GM12864 (cell line): ENCODE measurements at regions not wholly inside any gene's neighbourhood (a gene's known extent, or its start where the extent isn't known, plus 50 kb on each side); places are given as distances from the start of the nearest gene placed in this dataset.
"Not testable (repeated sequence)": the region's sequence is repeated elsewhere in the genome, so short reads cannot be mapped to it uniquely, and the experiment has no call there.

Source experiments
- DNase-seq: peaks from one replicate; pipeline ENCODE4 v3.0.0-alpha.2; 2011; ENCODE audit warnings: low read depth
- H3K4me3 ChIP-seq: 2 replicates; pipeline ENCODE4 v1.5.1; 2011; ENCODE audit warnings: mild to moderate bottlenecking, low read depth, low read length, control low read depth
- TF ChIP-seq, protein P1 (sequence below): IDR thresholded peaks from 2 replicates; pipeline ENCODE4 v1.5.1; 2011; ENCODE audit warnings: low read depth, mild to moderate bottlenecking, moderate library complexity, low read length, control low read depth, inconsistent platforms; ENCODE audit errors: missing control alignments

DNA sequence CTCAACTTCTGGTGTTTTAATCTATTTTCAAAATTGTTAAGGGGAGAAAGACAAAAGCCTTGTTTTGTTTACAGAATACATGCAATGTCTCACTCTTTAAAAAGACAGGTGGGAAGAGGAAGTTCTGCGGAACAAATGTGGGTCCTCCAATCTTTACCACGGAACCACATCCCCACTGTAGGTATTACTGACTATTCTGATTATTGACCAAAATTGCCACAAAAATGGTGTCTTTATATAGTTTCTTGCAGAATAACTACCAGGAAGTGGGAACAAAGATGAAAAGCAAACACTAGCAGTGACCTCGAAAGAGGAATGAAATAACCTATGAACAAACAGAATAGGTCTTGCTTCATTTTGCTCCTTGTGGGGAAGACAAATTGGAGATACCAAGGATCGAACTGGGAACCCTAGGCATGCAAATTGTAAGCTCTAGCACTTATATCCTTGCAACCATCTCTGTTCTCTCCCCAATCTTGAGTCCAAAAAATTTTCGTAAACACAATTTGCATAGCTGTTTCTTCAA, 106.7 kb downstream of the GPX5 start:
- H3K4me3 ChIP-seq: no peak overlapping the region
- TF ChIP-seq, protein P1, sequence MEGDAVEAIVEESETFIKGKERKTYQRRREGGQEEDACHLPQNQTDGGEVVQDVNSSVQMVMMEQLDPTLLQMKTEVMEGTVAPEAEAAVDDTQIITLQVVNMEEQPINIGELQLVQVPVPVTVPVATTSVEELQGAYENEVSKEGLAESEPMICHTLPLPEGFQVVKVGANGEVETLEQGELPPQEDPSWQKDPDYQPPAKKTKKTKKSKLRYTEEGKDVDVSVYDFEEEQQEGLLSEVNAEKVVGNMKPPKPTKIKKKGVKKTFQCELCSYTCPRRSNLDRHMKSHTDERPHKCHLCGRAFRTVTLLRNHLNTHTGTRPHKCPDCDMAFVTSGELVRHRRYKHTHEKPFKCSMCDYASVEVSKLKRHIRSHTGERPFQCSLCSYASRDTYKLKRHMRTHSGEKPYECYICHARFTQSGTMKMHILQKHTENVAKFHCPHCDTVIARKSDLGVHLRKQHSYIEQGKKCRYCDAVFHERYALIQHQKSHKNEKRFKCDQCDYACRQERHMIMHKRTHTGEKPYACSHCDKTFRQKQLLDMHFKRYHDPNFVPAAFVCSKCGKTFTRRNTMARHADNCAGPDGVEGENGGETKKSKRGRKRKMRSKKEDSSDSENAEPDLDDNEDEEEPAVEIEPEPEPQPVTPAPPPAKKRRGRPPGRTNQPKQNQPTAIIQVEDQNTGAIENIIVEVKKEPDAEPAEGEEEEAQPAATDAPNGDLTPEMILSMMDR: no peak
- DNase-seq: no peak

DNA sequence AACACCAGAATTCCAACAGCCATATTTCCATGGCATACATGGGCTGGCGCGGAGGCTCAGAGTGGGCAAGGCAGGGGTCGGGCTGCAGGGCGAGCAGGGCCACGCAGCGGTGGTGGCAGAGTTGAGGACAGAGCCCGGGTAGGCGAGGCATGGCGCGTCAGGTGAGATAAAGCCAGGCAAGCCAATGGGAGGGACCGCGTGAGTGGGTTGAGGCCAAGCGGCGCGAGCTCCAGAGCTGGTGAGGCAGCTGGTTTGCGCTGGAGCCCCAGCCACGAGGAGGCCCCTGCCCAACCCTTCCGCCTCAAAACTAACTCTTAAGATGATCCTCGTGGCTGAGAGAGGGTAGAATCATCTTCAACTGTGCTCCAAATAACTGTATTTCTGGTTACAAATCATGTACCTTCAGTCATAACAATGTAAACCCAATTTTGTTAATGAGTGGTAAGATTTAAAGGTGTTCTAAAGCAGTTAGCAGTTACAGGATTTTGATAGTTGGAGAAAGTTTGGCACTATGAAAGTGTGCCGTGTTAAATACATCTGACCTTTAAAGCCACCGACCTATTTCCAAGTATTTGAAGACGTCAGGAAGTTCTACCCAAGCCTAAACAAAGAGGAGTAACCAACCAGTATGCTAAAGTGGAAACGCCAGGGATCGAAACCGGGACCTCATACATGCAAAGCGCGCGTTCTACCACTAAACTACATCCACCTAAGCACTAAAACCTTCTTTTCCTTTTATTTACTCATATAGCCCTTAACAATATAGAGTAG, 107.9 kb downstream of the GPX5 start:
- no peak overlapping the region for H3K4me3 ChIP-seq
- TF ChIP-seq, protein P1: no peak
- no peak for DNase-seq

DNA sequence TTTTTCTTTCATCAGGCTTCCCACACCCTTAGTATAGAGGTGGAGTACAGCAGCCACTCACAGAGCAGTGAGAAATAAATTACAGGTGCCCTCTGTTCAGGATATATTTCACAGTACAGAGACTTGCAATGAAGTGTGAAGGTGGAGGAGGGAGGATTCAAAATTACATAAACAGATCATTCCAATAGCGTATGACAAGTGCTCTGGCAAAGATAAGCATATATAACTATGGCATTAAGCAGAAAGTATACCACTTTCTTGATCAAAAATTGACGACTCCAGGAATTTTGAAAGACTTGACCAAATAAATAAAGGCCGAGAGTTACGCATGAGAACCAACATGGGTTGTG, 108.7 kb downstream of the GPX5 start:
- TF ChIP-seq, protein P1: no peak
- H3K4me3 ChIP-seq: no peak overlapping the region
- no peak for DNase-seq

DNA sequence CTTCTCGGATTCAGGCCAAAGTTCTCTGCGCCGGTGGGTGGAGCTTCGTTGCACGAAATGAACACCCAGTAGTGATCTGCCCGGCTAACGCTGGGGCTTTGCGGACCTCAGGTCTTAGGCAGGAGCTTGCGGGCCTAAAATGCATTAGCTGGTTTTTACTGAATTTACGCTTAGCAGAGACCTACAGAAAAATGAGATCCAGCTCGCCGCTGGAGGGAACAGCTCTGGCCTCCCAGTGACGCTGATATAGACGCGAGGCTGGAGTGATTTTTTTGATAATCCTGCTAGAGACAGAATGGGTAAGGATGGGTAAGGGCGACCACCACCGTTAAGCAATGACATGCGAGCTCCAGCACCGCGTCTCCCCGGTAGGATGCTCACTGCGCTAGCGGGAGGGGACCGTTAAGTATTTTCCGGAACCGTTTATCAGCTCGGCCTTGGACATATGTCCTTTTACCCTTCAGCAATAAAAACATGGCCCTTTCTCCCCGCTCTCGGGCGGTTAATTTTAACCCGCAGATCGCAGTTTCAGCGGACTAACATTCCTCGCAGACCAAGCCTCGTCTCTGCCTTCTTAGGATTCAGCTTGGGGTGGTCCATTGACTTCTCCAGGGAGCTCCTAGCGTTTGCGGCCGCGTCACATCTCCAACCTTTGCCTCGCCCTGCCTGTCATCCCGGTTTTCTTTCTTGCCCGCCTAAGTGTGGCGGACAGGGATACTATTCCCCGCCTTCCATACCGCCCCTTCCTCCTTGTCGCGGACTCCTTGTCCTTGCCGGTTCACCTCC, 109.3 kb downstream of the GPX5 start:
- no peak for DNase-seq
- H3K4me3 ChIP-seq: peak overlapping the region; percentile 7; the same call in 1 of the 2 replicates
- TF ChIP-seq, protein P1: no peak

DNA sequence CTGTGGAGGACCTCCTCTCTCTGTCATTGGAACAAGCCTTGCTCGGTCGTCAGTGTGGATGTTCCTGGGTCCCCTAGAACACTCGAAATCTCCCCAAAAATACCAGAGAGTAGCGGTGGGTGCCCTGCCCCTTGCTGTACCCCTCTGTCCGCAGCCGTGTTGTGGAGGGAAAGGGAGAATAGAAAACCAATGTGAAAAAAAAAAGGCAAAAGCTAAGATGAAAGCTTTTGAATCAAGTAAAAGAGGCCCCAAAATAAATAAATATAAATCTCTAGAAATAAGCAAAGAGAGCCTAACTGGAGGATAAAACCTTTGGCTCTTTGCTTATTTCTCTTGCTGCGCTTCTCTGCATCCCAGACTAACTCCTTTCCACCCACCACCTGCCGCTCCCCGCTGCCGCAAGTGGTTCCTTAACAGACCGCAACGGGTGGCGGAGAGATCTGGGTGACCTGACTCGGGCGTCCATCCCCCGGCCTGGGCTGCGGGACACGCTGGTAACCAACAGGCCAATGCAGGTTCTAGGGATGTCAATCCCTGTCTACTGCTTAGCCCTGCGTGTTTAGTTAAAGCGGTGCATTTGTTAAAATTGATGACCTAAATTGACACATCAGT, 110.0 kb downstream of the GPX5 start:
- no peak overlapping the region for H3K4me3 ChIP-seq
- DNase-seq: no peak
- TF ChIP-seq, protein P1: no peak

DNA sequence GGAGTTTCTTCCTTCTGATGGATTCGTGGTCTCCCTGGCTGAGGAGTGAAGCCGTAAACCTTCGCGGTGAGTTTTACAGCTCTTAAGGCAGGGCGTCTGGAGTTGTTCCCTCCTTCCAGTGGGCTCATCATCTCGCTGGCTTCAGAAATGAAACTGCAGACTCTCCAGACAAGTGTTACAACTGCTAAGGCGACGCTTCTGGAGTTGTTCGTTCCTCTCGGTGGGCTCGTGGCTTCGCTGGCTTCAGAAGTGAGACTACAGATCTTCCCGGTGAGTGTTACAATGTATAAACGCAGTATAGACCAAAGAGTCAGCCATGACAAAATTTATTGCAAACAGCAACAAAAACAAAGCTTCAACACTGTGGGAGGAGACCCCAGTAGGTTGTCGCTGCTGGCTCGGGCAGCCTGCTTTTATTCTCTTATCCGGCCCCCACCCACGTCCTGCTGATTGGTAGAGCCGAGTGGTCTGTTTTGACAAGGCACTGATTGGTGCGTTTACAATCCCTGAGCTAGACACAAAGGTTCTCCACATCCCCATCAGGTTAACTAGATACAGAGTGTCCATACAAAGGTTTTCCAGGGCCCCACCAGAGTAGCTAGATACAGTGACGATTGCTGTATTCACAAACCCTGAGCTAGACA, 113.2 kb downstream of the GPX5 start:
- no peak overlapping the region for H3K4me3 ChIP-seq
- DNase-seq: no peak
- TF ChIP-seq, protein P1: no peak

DNA sequence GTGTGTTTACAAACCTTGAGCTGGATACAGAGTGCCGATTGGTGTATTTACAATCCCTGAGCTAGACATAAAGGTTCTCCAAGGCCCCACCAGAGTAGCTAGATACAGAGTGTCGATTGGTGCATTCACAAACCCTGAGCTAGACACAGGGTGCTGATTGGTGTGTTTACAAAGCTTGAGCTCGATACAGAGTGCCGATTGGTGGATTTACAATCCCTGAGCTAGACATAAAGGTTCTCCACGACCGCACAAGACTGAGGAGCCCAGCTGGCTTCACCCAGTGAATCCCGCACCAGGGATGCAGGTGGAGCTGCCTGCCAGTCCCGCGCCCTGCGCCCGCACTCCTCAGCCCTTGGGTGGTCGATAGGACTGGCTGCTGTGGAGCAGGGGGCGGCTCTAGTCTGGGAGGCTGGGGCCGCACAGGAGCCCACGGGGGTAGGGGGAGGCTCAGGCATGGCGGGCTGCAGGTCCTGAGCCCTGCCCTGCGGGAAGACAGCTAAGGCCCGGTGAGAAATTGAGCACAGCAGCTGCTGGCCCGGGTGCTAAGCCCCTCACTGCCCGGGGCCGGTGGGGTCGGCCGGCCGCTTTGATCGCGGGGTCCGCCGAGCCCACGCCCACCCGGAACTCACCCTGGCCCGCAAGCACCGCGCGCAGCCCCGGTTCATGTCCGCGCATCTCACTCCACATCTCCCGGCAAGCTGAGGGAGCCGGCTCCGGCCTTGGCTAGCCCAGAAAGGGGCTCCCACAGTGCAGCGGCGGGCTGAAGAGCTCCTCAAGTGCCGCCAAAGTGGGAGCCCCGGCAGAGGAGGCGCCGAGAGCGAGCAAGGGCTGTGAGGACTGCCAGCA, 114.0 kb downstream of the GPX5 start:
- H3K4me3 ChIP-seq, DNase-seq: not testable (repeated sequence)
